DMS114 treated with DMSO at 0.1 percent for 48 hours (cell line): ENCODE measurements at regions not wholly inside any gene's neighbourhood (a gene's known extent, or its start where the extent isn't known, plus 50 kb on each side); places are given as distances from the start of the nearest gene placed in this dataset.
"Not testable (repeated sequence)": the region's sequence is repeated elsewhere in the genome, so short reads cannot be mapped to it uniquely, and the experiment has no call there.

Source experiments
- DNase-seq: peaks from one replicate; lab custom pipeline; 2025; ENCODE audit not compliant: unreplicated experiment; lab: John Stamatoyannopoulos, UW

- DNase-seq = no peak
Measured at GRCh38 chr16:77488652-77489051, 53.8 kb upstream of the ADAMTS18 start.

- no peak for DNase-seq
Measured at GRCh38 chr16:77491091-77491490, 56.3 kb upstream of the ADAMTS18 start.

DNA sequence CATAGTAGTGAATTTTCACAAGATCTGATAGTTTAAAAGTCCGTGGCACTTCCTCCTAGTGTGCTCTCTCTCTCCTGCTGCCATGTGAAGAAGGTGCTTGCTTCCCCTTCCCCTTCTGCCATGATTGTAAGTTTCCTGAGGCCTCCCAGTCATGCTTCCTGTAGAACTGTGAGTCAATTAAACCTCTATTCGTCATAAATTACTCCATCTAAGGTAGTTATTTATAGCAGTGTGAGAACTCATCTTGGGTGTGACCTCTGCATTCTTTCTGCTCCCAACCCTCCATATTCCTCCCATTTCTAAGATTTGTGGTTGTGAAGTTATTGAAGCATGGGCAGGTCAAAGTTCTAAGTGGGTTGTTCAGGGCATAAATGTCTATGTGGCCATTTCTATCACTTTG lies 62.1 kb upstream of the ADAMTS18 start:
- DNase-seq = no peak

DNA sequence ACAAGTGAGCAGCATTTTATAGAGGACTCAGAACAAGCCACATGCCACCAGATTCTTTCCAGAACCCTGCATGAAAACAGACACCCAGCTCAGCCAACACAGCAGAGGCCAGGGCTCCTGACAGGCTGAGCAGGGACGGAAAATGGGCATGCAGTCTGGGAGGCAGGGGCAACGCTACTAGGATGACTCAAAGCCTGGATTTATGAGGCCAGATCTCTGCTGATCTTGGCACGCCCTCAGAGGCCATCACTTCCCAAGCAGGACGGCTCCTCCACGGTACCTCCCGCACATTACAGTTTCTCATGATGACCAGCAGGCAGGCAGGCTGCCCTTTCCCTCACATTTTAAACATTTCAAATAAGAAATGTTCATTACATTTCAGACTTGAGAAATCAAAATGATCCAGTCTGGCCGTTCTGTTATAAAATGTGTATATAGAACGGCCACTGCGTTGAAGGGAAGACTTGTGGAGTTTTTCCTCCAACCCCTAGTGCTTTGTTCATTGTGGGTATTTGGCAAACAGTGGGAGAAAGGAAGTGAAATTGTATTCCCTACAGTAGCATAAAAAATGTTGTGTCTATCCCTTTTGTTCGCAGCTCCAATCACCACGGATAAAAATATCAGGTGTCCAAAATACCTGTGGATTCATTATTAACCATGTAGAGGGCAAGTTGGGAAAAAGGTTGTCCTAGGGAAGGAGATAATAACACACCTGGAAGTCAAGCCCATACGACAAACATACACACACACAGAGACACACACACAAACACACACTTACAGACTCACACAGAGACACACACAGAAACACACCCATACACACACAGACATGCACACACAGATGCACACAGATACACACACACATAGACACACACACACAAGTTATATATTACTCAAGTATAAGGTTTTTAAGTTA lies 64.8 kb upstream of the ADAMTS18 start:
- no peak for DNase-seq

GRCh38 chr16:77500286-77500598 lies 65.4 kb upstream of the ADAMTS18 start:
- no peak for DNase-seq

DNA sequence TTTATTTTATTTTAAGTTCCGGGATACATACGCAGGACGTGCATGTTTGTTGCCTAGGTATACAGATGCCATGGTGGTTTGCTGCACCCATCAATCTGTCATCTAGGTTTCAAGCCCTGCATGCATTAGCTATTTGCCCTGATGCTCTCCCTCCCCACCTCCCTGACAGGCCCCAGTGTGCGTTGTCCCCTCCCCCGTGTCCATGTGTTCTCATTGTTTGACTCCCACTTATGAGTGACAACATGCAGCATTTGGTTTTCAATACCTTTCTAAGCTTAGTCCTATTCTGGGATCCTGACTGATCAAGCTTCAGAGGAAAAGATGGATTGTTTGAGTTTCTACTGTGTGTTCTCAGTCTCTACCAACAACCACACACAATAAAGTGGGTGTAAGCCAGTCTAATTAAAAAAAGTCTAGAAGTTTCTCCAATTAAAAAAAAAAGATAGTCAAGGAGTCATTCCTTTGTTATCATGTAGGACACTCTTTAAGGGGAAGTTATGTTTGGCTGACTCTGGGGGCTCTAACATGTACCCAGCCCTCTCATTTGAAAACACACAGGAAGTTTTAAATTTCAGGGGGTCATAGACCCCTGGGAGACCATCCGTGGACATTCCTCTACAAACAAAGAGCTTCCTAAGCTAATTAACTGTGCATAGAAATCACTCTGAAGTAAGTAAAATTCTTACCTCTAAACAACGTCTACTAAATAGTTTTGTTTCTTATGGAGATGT lies 66.3 kb upstream of the ADAMTS18 start:
- no peak for DNase-seq

- no peak for DNase-seq
Measured at GRCh38 chr16:77502448-77502847, 67.6 kb upstream of the ADAMTS18 start.

DNA sequence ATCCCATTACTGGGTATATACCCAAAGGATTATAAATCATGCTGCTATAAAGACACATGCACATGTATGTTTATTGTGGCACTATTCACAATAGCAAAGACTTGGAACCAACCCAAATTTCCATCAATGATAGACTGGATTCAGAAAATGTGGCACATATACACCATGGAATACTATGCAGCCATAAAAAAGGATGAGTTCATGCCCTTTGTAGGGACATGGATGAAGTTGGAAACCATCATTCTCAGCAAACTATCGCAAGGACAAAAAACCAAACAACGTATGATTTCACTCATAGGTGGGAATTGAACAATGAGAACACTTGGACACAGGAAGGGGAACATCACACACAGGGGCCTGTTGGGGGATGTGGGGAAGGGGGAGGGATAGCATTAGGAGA lies 71.7 kb upstream of the ADAMTS18 start:
- DNase-seq = not testable (repeated sequence)

DNA sequence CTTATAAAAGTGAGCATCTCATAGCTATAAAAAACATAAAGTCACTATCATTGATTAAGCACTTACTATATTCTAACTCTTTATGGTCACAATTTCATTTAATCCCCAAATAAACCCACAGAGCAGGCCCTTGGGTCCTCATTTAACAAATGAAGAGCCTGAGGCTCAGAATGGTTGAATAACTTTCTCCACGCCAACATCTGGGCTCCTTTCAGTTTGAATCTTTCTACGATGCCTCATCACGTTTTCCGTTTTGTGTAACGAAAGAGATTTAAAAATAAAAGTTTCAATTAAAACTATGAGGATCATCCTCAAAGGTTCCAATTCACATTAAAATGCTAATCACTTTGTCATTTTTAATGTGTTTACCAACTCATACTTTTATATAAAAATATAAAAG lies 74.2 kb upstream of the ADAMTS18 start:
- DNase-seq = no peak

DNA sequence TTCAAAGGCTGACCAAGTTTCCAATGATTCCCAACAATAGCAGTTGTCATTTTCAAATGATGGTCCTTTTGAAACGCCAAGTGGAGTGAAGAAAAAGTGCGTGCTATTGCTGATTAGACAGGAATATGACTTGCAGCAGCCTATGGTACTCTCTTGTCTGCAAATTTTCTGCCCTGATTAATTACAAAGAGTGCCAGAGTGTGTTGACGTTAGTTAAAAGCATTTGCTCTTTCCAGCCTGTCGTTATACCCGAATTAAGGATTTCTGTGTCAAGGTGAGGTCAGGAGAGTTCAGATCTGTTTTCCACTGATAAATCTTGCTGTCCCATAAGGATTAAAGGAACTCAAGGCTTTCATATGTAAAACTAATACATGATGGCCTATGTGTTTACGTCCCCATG lies 75.0 kb upstream of the ADAMTS18 start:
- no peak for DNase-seq

DNA sequence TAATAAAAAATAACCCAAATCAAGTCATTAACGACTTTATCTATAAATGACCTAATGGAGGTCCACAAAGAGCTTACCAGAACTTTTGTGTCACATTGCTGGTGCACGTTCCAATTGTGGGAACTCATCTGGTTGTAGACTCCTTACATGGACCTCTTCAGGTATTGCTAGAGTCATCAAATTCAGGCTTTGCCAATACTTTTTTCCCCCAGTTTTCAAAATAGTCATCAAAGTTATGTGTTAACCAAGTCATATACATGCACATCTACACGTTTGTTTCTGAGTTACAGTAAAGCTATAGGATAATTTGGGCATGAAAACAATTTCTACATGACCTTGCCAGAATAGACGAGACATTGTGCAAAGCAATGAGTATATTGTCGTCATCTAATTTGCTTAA lies 76.2 kb upstream of the ADAMTS18 start:
- no peak for DNase-seq

- DNase-seq = no peak
Measured at GRCh38 chr16:77514500-77515220, 79.8 kb upstream of the ADAMTS18 start.

GRCh38 chr16:77525226-77525625 lies 90.4 kb upstream of the ADAMTS18 start:
- not testable (repeated sequence) for DNase-seq

GRCh38 chr16:77531752-77532151 lies 96.9 kb upstream of the ADAMTS18 start:
- DNase-seq = no peak

DNA sequence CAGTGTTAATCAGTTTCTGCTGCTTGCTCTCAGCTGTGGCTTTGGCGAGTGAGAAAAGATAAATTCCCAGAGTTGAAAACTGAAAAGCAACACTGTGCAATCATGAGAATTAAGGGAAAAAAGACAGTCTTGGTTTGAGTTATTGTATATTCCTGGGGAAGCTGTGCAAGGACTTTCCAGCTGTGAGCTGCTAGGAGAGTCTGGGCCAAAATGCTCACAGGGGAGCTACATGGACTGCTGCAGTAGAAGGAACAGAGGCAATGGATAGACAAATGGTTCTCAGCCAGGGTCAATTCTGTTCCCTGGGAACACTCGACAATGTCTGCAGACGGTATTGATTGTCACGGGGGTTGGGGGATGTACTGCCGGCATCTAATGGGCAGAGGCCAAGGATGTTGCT lies 102.0 kb upstream of the ADAMTS18 start:
- DNase-seq = no peak

- no peak for DNase-seq
Measured at GRCh38 chr16:77539421-77540034, 104.7 kb upstream of the ADAMTS18 start.

- no peak for DNase-seq
Measured at GRCh38 chr16:77540646-77541045, 105.8 kb upstream of the ADAMTS18 start.

GRCh38 chr16:77541165-77541564 lies 106.3 kb upstream of the ADAMTS18 start:
- DNase-seq = no peak

DNA sequence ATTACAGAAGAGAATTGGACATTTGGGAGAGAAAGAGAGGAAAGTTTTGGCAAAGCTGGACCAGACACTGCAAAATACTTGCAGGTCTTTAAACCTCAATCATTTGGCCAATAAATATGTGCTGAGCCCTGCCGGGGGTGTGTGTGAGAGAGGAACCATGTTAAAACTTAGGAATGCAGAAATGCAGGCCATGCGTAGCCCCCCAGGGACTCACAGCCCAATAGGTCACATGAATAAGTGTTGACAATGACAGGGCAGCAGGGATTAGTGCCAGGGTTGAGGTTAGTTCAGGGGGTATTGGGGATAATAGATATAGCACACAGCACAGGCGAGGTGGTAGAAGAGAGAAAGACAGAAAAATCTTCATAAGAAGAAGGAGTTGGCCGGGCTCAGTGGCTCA lies 113.3 kb upstream of the ADAMTS18 start:
- no peak for DNase-seq

- no peak for DNase-seq
Measured at GRCh38 chr16:77548766-77549165, 113.9 kb upstream of the ADAMTS18 start.

- DNase-seq = no peak
Measured at GRCh38 chr16:77549876-77550275, 115.0 kb upstream of the ADAMTS18 start.
